HG03378 (cell line): ENCODE measurements at regions not wholly inside any gene's neighbourhood (a gene's known extent, or its start where the extent isn't known, plus 50 kb on each side); places are given as distances from the start of the nearest gene placed in this dataset.

ENCODE experiments used
- ATAC-seq: cut with Tn5 transposase; IDR thresholded peaks from one replicate; pipeline ENCODE4 v1.9.1; 2021; ENCODE audit warnings: mild to moderate bottlenecking, moderate library complexity; ENCODE audit not compliant: unreplicated experiment

GRCh38 chr15:87805117-87805820 lies 451.3 kb downstream of the NTRK3 start:
- ATAC-seq = no peak

GRCh38 chr15:87804451-87804850 lies 452.1 kb downstream of the NTRK3 start:
- ATAC-seq = no peak

GRCh38 chr15:87799838-87800237 lies 456.7 kb downstream of the NTRK3 start:
- no peak for ATAC-seq

GRCh38 chr15:87799428-87799827 lies 457.1 kb downstream of the NTRK3 start:
- ATAC-seq = no peak

GRCh38 chr15:87793725-87794124 lies 462.8 kb downstream of the NTRK3 start:
- ATAC-seq = no peak

GRCh38 chr15:87792250-87793040 lies 464.1 kb downstream of the NTRK3 start:
- no peak for ATAC-seq

- no peak for ATAC-seq
Observed at GRCh38 chr15:87781959-87782625, 474.4 kb downstream of the NTRK3 start.

GRCh38 chr15:87779746-87780145 lies 476.8 kb downstream of the NTRK3 start:
- no peak for ATAC-seq

- no peak for ATAC-seq
Observed at GRCh38 chr15:87778358-87778757, 478.2 kb downstream of the NTRK3 start.

- no peak for ATAC-seq
Observed at GRCh38 chr15:87777054-87777561, 479.4 kb downstream of the NTRK3 start.

- no peak for ATAC-seq
Observed at GRCh38 chr15:87767516-87767915, 489.0 kb downstream of the NTRK3 start.

GRCh38 chr15:87764461-87765240 lies 491.9 kb downstream of the NTRK3 start:
- ATAC-seq = no peak

GRCh38 chr15:87763837-87764236 lies 492.7 kb downstream of the NTRK3 start:
- no peak for ATAC-seq

- ATAC-seq = peak; percentile 88
Observed at GRCh38 chr15:87761736-87762509, 494.6 kb downstream of the NTRK3 start.

- no peak for ATAC-seq
Observed at GRCh38 chr15:87760547-87761314, 495.8 kb downstream of the NTRK3 start.

- ATAC-seq = no peak
Observed at GRCh38 chr15:87758794-87759418, 497.6 kb downstream of the NTRK3 start.

GRCh38 chr15:87757084-87757483 lies 499.5 kb downstream of the NTRK3 start:
- ATAC-seq = no peak

- ATAC-seq = no peak
Observed at GRCh38 chr15:87756072-87756471, 500.5 kb downstream of the NTRK3 start.

GRCh38 chr15:87755226-87755625 lies 501.3 kb downstream of the NTRK3 start:
- no peak for ATAC-seq
